OCI-LY3 (cell line): ENCODE measurements at regions not wholly inside any gene's neighbourhood (a gene's known extent, or its start where the extent isn't known, plus 50 kb on each side); places are given as distances from the start of the nearest gene placed in this dataset.

Experiments
- EZH2phosphoT487 ChIP-seq: fragments of 200-600 bp; shearing (Covaris generic); IDR thresholded peaks from 2 replicates; pipeline ENCODE4 v1.6.1; 2018; ENCODE audit warnings: antibody characterized with exemption, mixed run types, low read depth
- TF ChIP-seq, protein P1 (sequence below): fragments of 200-600, 300-600 bp; sonication (generic); IDR thresholded peaks from 2 replicates; pipeline ENCODE4 v1.5.1; 2014; ENCODE audit warnings: antibody characterized with exemption, low read length, low read depth

DNA sequence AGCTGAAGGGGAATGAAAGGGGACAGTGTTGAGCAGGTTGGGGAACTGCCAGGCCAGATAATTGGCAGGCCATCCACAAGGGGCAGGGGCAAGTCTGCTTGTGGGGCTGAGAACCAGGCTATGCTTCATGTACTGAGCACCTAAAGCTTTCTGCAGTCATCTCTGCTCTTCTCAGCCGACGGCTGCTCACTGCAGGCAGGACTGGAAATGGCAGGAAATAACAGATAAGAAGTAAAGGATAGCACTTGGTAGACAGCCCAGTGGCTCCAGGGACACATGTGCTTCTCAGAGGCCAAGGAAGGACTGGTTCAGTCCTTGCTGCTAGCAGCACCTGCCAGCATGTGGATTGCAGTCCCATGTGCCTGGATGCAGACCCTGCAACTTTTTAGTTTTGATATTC, 89.8 kb downstream of the CD164 start:
- TF ChIP-seq, protein P1, sequence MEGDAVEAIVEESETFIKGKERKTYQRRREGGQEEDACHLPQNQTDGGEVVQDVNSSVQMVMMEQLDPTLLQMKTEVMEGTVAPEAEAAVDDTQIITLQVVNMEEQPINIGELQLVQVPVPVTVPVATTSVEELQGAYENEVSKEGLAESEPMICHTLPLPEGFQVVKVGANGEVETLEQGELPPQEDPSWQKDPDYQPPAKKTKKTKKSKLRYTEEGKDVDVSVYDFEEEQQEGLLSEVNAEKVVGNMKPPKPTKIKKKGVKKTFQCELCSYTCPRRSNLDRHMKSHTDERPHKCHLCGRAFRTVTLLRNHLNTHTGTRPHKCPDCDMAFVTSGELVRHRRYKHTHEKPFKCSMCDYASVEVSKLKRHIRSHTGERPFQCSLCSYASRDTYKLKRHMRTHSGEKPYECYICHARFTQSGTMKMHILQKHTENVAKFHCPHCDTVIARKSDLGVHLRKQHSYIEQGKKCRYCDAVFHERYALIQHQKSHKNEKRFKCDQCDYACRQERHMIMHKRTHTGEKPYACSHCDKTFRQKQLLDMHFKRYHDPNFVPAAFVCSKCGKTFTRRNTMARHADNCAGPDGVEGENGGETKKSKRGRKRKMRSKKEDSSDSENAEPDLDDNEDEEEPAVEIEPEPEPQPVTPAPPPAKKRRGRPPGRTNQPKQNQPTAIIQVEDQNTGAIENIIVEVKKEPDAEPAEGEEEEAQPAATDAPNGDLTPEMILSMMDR = no peak
- TF ChIP-seq EZH2phosphoT487 = no peak
